GM10248 (cell line): ENCODE measurements at regions not wholly inside any gene's neighbourhood (a gene's known extent, or its start where the extent isn't known, plus 50 kb on each side); places are given as distances from the start of the nearest gene placed in this dataset.
"Not testable (repeated sequence)": the region's sequence is repeated elsewhere in the genome, so short reads cannot be mapped to it uniquely, and the experiment has no call there.

Experiments used
- CTCF ChIA-PET: fragments of 300-600 bp; sonication (Branson Sonifier 250); formaldehyde crosslinking; extraction: SDS; loops from one replicate; lab custom pipeline; 2021; ENCODE audit warnings: antibody characterized with exemption; lab: Yijun Ruan, JAX
- POLR2A ChIA-PET: fragments of 350-650 bp; sonication (Branson Sonifier 250); formaldehyde crosslinking; extraction: SDS; loops from one replicate; lab custom pipeline; 2020; ENCODE audit warnings: antibody characterized with exemption; lab: Yijun Ruan, JAX
- DNase-seq: peaks from one replicate; pipeline ENCODE4 v3.0.0; 2012; ENCODE audit errors: extremely low spot score
- CTCF ChIP-seq: IDR thresholded peaks from 2 replicates; pipeline ENCODE4 v1.5.1; 2012; ENCODE audit warnings: mild to moderate bottlenecking, low read depth; ENCODE audit errors: extremely low read depth, missing control alignments, control extremely low read depth

DNA sequence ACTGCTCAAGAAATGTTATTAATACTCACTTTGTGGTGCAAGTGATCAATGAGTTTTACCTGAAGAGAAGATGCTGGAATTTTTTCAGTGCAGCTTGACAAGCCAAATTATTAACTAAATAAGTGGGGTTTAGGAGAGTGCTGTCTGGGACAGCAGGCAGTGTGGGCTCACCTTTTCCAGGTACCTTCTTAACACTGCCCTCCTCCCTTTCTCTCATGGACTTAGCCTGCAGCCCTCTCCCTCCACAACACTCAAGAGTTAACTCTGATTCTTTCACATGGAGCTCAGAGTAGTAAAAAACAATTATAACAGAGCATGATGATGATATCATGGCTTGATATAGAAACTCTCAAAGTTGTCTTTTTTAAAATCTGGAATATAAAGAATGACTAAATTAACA, 404.8 kb upstream of the SLC30A5 start:
- POLR2A ChIA-PET = no interaction called here
- CTCF ChIA-PET = interaction anchor here (0.9 to 1.8 kb wide), 3 partner anchors 11 to 19 kb away, joined by 4 read pairs; no protein-coding TSS in a partner anchor
- TF ChIP-seq CTCF = no peak
- DNase-seq = no peak

- CTCF ChIA-PET, POLR2A ChIA-PET: not testable (repeated sequence)
These were observed 401.9 kb upstream of the SLC30A5 start for GRCh38 chr5:68691874-68692273.

GRCh38 chr5:68698025-68698940, 395.5 kb upstream of the SLC30A5 start:
- TF ChIP-seq CTCF = no peak
- CTCF ChIA-PET = interaction anchor here (0.8 to 1.5 kb wide), 3 partner anchors 11 to 22 kb away, joined by 4 to 7 read pairs (median 5); no protein-coding TSS in a partner anchor
- POLR2A ChIA-PET = no interaction called here
- no peak for DNase-seq

More at GRCh38 chr5:68691874-68692273, 401.9 kb upstream of the SLC30A5 start:
- not testable (repeated sequence) for DNase-seq

DNA sequence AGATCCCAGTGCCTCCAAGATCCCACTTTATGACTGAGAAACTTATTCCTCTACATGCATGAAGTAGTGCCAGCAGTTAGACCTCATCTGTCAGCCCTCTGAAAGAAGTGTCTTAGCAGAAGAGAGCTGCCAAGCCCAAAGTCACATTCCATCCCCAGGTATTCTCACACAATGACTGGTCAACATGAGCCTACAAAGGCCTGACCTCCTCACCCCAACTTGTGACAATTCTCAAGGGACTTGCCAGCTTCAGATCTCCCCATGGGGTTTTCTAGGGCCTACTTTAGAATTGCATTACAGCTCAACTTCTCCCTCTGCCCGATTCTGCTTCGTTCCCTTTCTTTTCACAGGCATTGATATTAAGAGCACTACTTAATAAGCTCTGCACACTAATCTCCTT, 393.8 kb upstream of the SLC30A5 start:
- POLR2A ChIA-PET = no interaction called here
- CTCF ChIA-PET = interaction anchor here (1.0 to 2.8 kb wide), 2 partner anchors 10 to 11 kb away, joined by 4 to 16 read pairs; no protein-coding TSS in a partner anchor
- no peak for DNase-seq
- no peak for TF ChIP-seq CTCF

DNA sequence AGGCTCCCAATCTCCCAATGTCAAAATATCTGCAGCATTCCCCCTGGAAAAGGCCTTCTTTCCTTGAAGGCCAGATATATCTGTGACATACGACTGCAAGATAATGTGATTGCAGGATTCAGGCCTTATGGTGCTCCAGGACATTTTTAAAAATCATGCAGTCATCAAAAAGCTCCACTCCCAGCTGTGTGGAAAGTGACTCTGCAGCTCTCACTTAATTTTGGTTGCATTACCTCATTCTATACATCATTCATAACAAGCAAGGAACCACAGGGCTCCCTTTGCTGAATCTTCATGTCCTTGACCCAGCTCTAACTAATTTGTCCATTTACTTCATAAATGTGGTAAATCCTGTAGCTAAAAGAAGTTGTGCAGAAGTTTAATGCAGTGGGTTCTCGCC, 386.2 kb upstream of the SLC30A5 start:
- ChIA-PET POLR2A (no interaction called here), CTCF (interaction anchor here (1.0 to 2.0 kb wide), 4 partner anchors 18 to 447 kb away, joined by 3 to 5 read pairs (median 4); no protein-coding TSS in a partner anchor)
- no peak for TF ChIP-seq CTCF
- no peak for DNase-seq

DNA sequence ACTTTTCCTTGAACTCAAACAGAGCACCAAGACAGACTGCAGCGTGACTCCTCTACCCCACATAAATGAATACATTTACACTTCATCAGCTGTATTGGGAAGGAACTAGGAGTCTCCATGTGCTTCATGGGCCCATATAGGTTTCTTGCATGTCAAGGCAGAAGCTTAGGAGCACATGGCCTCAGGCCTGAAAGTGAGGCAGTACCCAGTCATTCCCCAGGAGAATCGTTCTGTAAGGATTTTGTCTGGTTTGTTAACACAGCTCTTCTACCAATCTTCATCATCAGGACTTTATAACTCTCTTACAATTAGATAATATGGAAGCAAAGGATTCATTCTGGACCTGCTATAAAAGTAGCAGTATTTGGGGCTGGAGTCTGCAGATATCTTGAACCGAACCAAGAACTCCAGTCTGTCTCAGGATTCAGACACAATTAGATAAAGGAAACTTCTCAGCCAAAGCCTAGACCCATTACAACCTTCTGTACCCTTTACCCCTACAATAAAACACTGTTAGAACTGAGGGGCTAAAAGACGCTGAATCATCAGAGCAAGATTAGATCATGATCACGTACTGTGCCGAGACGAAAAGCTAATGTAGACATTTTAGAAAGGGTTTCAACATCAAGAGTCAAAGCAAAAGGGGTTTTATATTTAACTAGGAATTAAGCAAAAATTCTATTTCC, 385.5 kb upstream of the SLC30A5 start:
- no peak for DNase-seq
- POLR2A ChIA-PET = no interaction called here
- TF ChIP-seq CTCF = no peak
- CTCF ChIA-PET = interaction anchor here (0.7 to 2.0 kb wide), 7 partner anchors 10 to 428 kb away, joined by 3 to 7 read pairs (median 4); no protein-coding TSS in a partner anchor
